ENCODE measurements at regions not wholly inside any gene's neighbourhood (a gene's known extent, or its start where the extent isn't known, plus 50 kb on each side); places are given as distances from the start of the nearest gene placed in this dataset.

- TF ChIP-seq POLR2A (IDR thresholded peaks at IDR 0.05) (no peak), CTCF (IDR thresholded peaks at IDR 0.05) (no peak)
- no peak overlapping the region for H3K27ac ChIP-seq
- H3K4me1 ChIP-seq = no peaks in the 10 kb centered on the region
- H3K9me3 ChIP-seq = no peaks in the 10 kb centered on the region
- H3K4me3 ChIP-seq = no peak overlapping the region
- WGBS, 2 donors = 67 to 73% methylated on average over 2 of the region's 2 CpGs
- intact Hi-C loops (cut with DNase I) = no loop called here
- H3K36me3 ChIP-seq = no peaks in the 10 kb centered on the region
- DNase-seq = no peak
- H3K27me3 ChIP-seq = no peaks in the 10 kb centered on the region
Observed at GRCh38 chr4:156052116-156052515, 98.5 kb upstream of the CTSO start.

- DNase-seq = no peak
- Histone ChIP-seq H3K36me3 (no peaks in the 10 kb centered on the region), H3K4me1 (no peaks in the 10 kb centered on the region), H3K9me3 (no peaks in the 10 kb centered on the region), H3K27ac (no peak overlapping the region), H3K27me3 (no peaks in the 10 kb centered on the region), H3K4me3 (no peak overlapping the region)
- WGBS, 2 donors = 58 to 82% methylated on average over 2 of the region's 4 CpGs
- intact Hi-C loops (cut with DNase I) = no loop called here
- TF ChIP-seq POLR2A (IDR thresholded peaks at IDR 0.05) = no peak
- TF ChIP-seq CTCF (IDR thresholded peaks at IDR 0.05) = no peak
Observed at GRCh38 chr4:156038772-156039171, 85.1 kb upstream of the CTSO start.

- Histone ChIP-seq H3K27me3 (no peaks in the 10 kb centered on the region), H3K4me1 (no peaks in the 10 kb centered on the region), H3K36me3 (no peaks in the 10 kb centered on the region), H3K9me3 (no peaks in the 10 kb centered on the region), H3K4me3 (no peak overlapping the region), H3K27ac (no peak overlapping the region)
- 54 to 85% methylated on average over 1 of the region's 1 CpG for WGBS, 2 donors
- TF ChIP-seq CTCF (IDR thresholded peaks at IDR 0.05) (no peak), POLR2A (IDR thresholded peaks at IDR 0.05) (no peak)
- no peak for DNase-seq
- intact Hi-C loops (cut with DNase I) = no loop called here
Observed at GRCh38 chr4:156036496-156036895, 82.8 kb upstream of the CTSO start.

- Histone ChIP-seq H3K27me3 (no peaks in the 10 kb centered on the region), H3K27ac (no peak overlapping the region), H3K36me3 (no peaks in the 10 kb centered on the region), H3K9me3 (no peaks in the 10 kb centered on the region), H3K4me1 (no peaks in the 10 kb centered on the region), H3K4me3 (no peak overlapping the region)
- intact Hi-C loops (cut with DNase I) = no loop called here
- WGBS, 2 donors = 75 to 82% methylated on average over 1 of the region's 1 CpG
- TF ChIP-seq CTCF (IDR thresholded peaks at IDR 0.05) (no peak), POLR2A (IDR thresholded peaks at IDR 0.05) (no peak)
- DNase-seq = no peak
Observed at GRCh38 chr4:156029691-156030090, 76.0 kb upstream of the CTSO start.

GRCh38 chr4:156021298-156021697 lies 67.6 kb upstream of the CTSO start:
- intact Hi-C loops (cut with DNase I) = no loop called here
- Histone ChIP-seq H3K27me3 (no peaks in the 10 kb centered on the region), H3K9me3 (no peaks in the 10 kb centered on the region), H3K4me3 (no peak overlapping the region), H3K4me1 (no peaks in the 10 kb centered on the region), H3K27ac (no peak overlapping the region), H3K36me3 (no peaks in the 10 kb centered on the region)
- 68 to 71% methylated on average over 6 of the region's 6 CpGs for WGBS, 2 donors
- DNase-seq = no peak
- TF ChIP-seq CTCF (IDR thresholded peaks at IDR 0.05) = no peak
- no peak for TF ChIP-seq POLR2A (IDR thresholded peaks at IDR 0.05)

All from esophagus squamous epithelium (tissue), 5 donors.